ENCODE measurements at regions not wholly inside any gene's neighbourhood (a gene's known extent, or its start where the extent isn't known, plus 50 kb on each side); places are given as distances from the start of the nearest gene placed in this dataset.
"Not testable (repeated sequence)": the region's sequence is repeated elsewhere in the genome, so short reads cannot be mapped to it uniquely, and the experiment has no call there.

- H3K4me3 Mint-ChIP-seq; DNase-seq; H3K9me3 Mint-ChIP-seq; H3K36me3 Mint-ChIP-seq (ENCODE audit: low read depth); H3K27ac Mint-ChIP-seq; H3K27me3 Mint-ChIP-seq; H3K4me1 Mint-ChIP-seq; intact Hi-C loops (cut with micrococcal nuclease): not testable (repeated sequence)
These were observed 198.5 kb downstream of the ADRA2C start for GRCh38 chr4:3964572-3965278.

- H3K4me3 Mint-ChIP-seq; H3K4me1 Mint-ChIP-seq; H3K27me3 Mint-ChIP-seq; intact Hi-C loops (cut with micrococcal nuclease); DNase-seq; H3K27ac Mint-ChIP-seq; H3K36me3 Mint-ChIP-seq (ENCODE audit: low read depth); H3K9me3 Mint-ChIP-seq: not testable (repeated sequence)
These were observed 201.0 kb downstream of the ADRA2C start for GRCh38 chr4:3967204-3967603.

- DNase-seq; H3K4me3 Mint-ChIP-seq; H3K27ac Mint-ChIP-seq; H3K4me1 Mint-ChIP-seq; intact Hi-C loops (cut with micrococcal nuclease); H3K9me3 Mint-ChIP-seq; H3K36me3 Mint-ChIP-seq (ENCODE audit: low read depth): not testable (repeated sequence)
- H3K27me3 Mint-ChIP-seq, result peaks cover 11% of the 10 kb centered on the region
These were observed 206.4 kb downstream of the ADRA2C start for GRCh38 chr4:3972626-3973025.

- H3K4me3 Mint-ChIP-seq; H3K4me1 Mint-ChIP-seq; DNase-seq; H3K9me3 Mint-ChIP-seq; H3K36me3 Mint-ChIP-seq (ENCODE audit: low read depth); H3K27ac Mint-ChIP-seq; intact Hi-C loops (cut with micrococcal nuclease): not testable (repeated sequence)
- H3K27me3 Mint-ChIP-seq, result peaks cover 11% of the 10 kb centered on the region
These were observed 207.5 kb downstream of the ADRA2C start for GRCh38 chr4:3973581-3974200.

- intact Hi-C loops (cut with micrococcal nuclease); H3K9me3 Mint-ChIP-seq; H3K4me1 Mint-ChIP-seq; H3K36me3 Mint-ChIP-seq (ENCODE audit: low read depth); H3K27ac Mint-ChIP-seq; DNase-seq; H3K4me3 Mint-ChIP-seq: not testable (repeated sequence)
- H3K27me3 Mint-ChIP-seq, result peaks cover 15% of the 10 kb centered on the region
These were observed 217.4 kb downstream of the ADRA2C start for GRCh38 chr4:3983518-3984125.

- intact Hi-C loops (cut with micrococcal nuclease), result loop anchor here (5.0 kb wide), 1 partner anchor 123 kb away; no protein-coding TSS in a partner anchor
- H3K9me3 Mint-ChIP-seq; H3K36me3 Mint-ChIP-seq (ENCODE audit: low read depth); H3K27ac Mint-ChIP-seq; H3K4me3 Mint-ChIP-seq; DNase-seq; H3K4me1 Mint-ChIP-seq: not testable (repeated sequence)
- peaks cover 15% of the 10 kb centered on the region for H3K27me3 Mint-ChIP-seq
These were observed 218.6 kb downstream of the ADRA2C start for GRCh38 chr4:3984796-3985195.

GRCh38 chr4:3986412-3986811 is 220.2 kb downstream of the ADRA2C start:
- not testable (repeated sequence) for H3K4me3 Mint-ChIP-seq; H3K9me3 Mint-ChIP-seq; H3K27ac Mint-ChIP-seq; DNase-seq; H3K4me1 Mint-ChIP-seq; H3K36me3 Mint-ChIP-seq (ENCODE audit: low read depth)
- intact Hi-C loops (cut with micrococcal nuclease), result loop anchor here (5.0 kb wide), 1 partner anchor 121 kb away; no protein-coding TSS in a partner anchor
- H3K27me3 Mint-ChIP-seq, result peaks cover 15% of the 10 kb centered on the region

- H3K36me3 Mint-ChIP-seq (ENCODE audit: low read depth); H3K9me3 Mint-ChIP-seq; H3K27me3 Mint-ChIP-seq; intact Hi-C loops (cut with micrococcal nuclease); H3K4me3 Mint-ChIP-seq; H3K4me1 Mint-ChIP-seq; DNase-seq; H3K27ac Mint-ChIP-seq: not testable (repeated sequence)
These were observed 229.3 kb downstream of the OTOP1 start for GRCh38 chr4:3997386-3997785.

GRCh38 chr4:4004036-4004435 is 222.7 kb downstream of the OTOP1 start:
- H3K4me3 Mint-ChIP-seq; H3K9me3 Mint-ChIP-seq; H3K27me3 Mint-ChIP-seq; DNase-seq; H3K36me3 Mint-ChIP-seq (ENCODE audit: low read depth); intact Hi-C loops (cut with micrococcal nuclease); H3K27ac Mint-ChIP-seq; H3K4me1 Mint-ChIP-seq: not testable (repeated sequence)

GRCh38 chr4:4004702-4005101 is 222.0 kb downstream of the OTOP1 start:
- H3K36me3 Mint-ChIP-seq (ENCODE audit: low read depth); H3K27ac Mint-ChIP-seq; H3K9me3 Mint-ChIP-seq; DNase-seq; H3K4me1 Mint-ChIP-seq; H3K27me3 Mint-ChIP-seq; intact Hi-C loops (cut with micrococcal nuclease); H3K4me3 Mint-ChIP-seq: not testable (repeated sequence)

GRCh38 chr4:4006356-4006755 is 220.4 kb downstream of the OTOP1 start:
- H3K4me3 Mint-ChIP-seq; DNase-seq; H3K27me3 Mint-ChIP-seq; H3K4me1 Mint-ChIP-seq; intact Hi-C loops (cut with micrococcal nuclease); H3K27ac Mint-ChIP-seq; H3K9me3 Mint-ChIP-seq; H3K36me3 Mint-ChIP-seq (ENCODE audit: low read depth): not testable (repeated sequence)

GRCh38 chr4:4019071-4019470 is 207.7 kb downstream of the OTOP1 start:
- H3K27ac Mint-ChIP-seq; DNase-seq; H3K9me3 Mint-ChIP-seq; H3K36me3 Mint-ChIP-seq (ENCODE audit: low read depth); H3K4me3 Mint-ChIP-seq; H3K4me1 Mint-ChIP-seq; intact Hi-C loops (cut with micrococcal nuclease): not testable (repeated sequence)
- H3K27me3 Mint-ChIP-seq, result peaks cover 10% of the 10 kb centered on the region

GRCh38 chr4:4021161-4021560 is 205.6 kb downstream of the OTOP1 start:
- H3K27me3 Mint-ChIP-seq; H3K27ac Mint-ChIP-seq; H3K9me3 Mint-ChIP-seq; H3K4me3 Mint-ChIP-seq; DNase-seq; intact Hi-C loops (cut with micrococcal nuclease); H3K4me1 Mint-ChIP-seq; H3K36me3 Mint-ChIP-seq (ENCODE audit: low read depth): not testable (repeated sequence)

GRCh38 chr4:4026708-4027107 is 200.0 kb downstream of the OTOP1 start:
- H3K27me3 Mint-ChIP-seq; H3K4me1 Mint-ChIP-seq; DNase-seq; H3K27ac Mint-ChIP-seq; intact Hi-C loops (cut with micrococcal nuclease); H3K4me3 Mint-ChIP-seq; H3K36me3 Mint-ChIP-seq (ENCODE audit: low read depth); H3K9me3 Mint-ChIP-seq: not testable (repeated sequence)
